Activated CD4-positive, alpha-beta T cell treated with anti-CD3 and anti-CD28 coated beads for 36 hours (primary cell): ENCODE measurements at regions not wholly inside any gene's neighbourhood (a gene's known extent, or its start where the extent isn't known, plus 50 kb on each side); places are given as distances from the start of the nearest gene placed in this dataset.
"Not testable (repeated sequence)": the region's sequence is repeated elsewhere in the genome, so short reads cannot be mapped to it uniquely, and the experiment has no call there.

Experiments used
- ATAC-seq: fragments of 200-7000 bp; cut with Tn5 transposase; one replicate; pipeline ENCODE4 v1.10.0; 2021; ENCODE audit warnings: mild to moderate bottlenecking, moderate library complexity
- CTCF ChIA-PET: fragments of 350-600 bp; sonication (Branson Sonifier 250); formaldehyde crosslinking; loops from one replicate; lab custom pipeline; 2021; ENCODE audit warnings: antibody characterized with exemption; lab: Charles Lee
- POLR2A ChIA-PET: fragments of 350-600 bp; sonication (Branson Sonifier 250); formaldehyde crosslinking; loops from one replicate; lab custom pipeline; 2021; ENCODE audit warnings: antibody characterized with exemption, inconsistent platforms; lab: Charles Lee
- DNase-seq: peaks from one replicate; pipeline ENCODE4 v3.0.0-alpha.2; 2020
- H3K27ac Mint-ChIP-seq: one replicate; pipeline ENCODE4 v1.8.0; 2021; ENCODE audit warnings: mixed read lengths
- H3K27me3 Mint-ChIP-seq: one replicate; pipeline ENCODE4 v1.8.0; 2021; ENCODE audit warnings: mixed read lengths
- H3K36me3 Mint-ChIP-seq: one replicate; pipeline ENCODE4 v1.8.0; 2021; ENCODE audit warnings: low read depth, mixed read lengths
- H3K4me1 Mint-ChIP-seq: one replicate; pipeline ENCODE4 v1.8.0; 2021; ENCODE audit warnings: mixed read lengths
- H3K4me3 Mint-ChIP-seq: one replicate; pipeline ENCODE4 v1.8.0; 2021; ENCODE audit warnings: mild to moderate bottlenecking, moderate library complexity, mixed read lengths
- H3K9me3 Mint-ChIP-seq: one replicate; pipeline ENCODE4 v1.8.0; 2021; ENCODE audit warnings: low read depth, mixed read lengths
- intact Hi-C, 2 experiments: fragments of 100-400 bp; cut with DNase I in 1 of 2; cut with micrococcal nuclease in 1 of 2; formaldehyde crosslinking; loops; one replicate each; pipeline versions ENCODE4 v1.14.2 to v1.15.1; 2022 to 2024; cut with DNase I, micrococcal nuclease

DNA sequence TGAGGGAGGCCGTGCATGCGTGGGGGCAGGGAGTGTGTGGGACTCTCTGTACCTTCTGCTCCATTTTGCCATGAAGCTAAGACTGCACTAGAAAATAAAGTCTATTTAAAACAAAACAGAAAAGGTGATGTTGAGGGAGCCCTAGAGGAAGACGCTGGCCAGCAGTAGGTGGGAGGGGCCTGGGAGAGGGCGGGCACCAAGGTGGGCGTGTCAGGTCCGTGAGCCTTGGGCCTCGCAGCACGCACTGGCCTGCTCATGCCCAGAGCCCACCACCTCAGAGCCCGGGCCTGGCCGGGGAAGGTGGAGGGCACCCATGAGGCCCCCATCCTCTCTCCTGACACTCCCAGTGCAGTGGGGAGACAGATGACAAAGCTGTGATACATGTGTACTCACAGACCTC, 5408.3 kb upstream of the TPTE start:
- H3K4me1 Mint-ChIP-seq, CTCF ChIA-PET, POLR2A ChIA-PET, H3K27ac Mint-ChIP-seq, H3K9me3 Mint-ChIP-seq, intact Hi-C loops, H3K27me3 Mint-ChIP-seq, DNase-seq, H3K4me3 Mint-ChIP-seq, H3K36me3 Mint-ChIP-seq, ATAC-seq: not testable (repeated sequence)

DNA sequence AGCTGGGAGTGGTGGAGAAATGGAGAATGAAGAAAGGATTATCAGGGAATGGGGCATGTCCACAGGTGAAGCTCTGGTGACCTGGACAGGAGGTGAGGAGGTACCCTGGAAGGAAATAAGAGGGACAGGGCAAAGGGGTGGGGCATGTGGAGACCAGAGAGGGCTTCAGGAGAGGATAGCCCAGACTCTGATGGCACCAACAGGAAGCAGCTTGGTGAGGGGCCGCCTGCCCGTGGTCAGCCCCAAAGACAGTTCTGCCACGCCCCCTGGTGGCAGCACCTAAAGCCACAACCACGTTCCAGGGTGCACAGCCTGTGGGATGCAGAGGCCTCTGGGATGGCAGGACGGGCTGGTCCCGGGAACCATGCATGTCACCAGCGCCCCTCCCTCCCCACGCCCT, 5406.9 kb upstream of the TPTE start:
- intact Hi-C loops, H3K27me3 Mint-ChIP-seq, H3K36me3 Mint-ChIP-seq, CTCF ChIA-PET, DNase-seq, H3K9me3 Mint-ChIP-seq, H3K27ac Mint-ChIP-seq, H3K4me3 Mint-ChIP-seq, H3K4me1 Mint-ChIP-seq, POLR2A ChIA-PET: not testable (repeated sequence)
- ATAC-seq = peak; percentile 28

DNA sequence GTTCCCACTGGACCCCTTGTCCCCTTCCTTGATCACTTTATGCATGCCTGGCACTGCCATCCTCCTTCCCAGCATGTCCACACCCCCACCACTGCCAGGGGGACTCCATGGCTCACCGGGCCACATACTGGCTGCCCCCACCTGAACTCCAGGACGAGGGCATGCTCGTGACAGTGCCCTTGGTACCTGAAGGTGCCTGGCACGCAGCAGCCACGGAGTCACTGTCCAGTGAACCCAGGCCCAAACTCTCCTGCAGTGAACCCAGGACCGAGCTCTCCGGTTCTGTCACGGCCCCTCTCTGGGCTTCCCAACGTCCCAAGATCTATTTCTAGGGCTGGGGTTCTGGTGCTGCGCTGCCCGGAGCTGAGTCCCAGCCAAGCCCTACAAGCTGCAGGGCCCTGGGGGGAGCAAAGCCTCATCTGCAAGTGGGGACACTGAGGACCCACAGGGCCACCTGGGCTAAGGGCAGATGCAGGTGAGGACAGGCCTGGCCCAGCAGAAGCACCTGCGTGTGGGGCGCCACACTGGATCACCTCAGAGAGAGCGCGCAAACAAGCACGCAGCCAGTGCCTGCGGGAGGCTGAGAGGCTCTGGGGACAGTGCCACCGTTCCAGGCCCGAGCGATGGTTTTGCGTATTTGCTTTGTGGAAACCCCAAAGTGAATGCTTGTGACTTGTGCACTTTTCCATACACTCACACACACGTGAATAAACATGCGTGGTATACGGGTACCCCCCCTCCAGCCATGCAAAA, 5406.3 kb upstream of the TPTE start:
- H3K4me3 Mint-ChIP-seq, intact Hi-C loops, DNase-seq, CTCF ChIA-PET, H3K9me3 Mint-ChIP-seq, H3K27ac Mint-ChIP-seq, H3K4me1 Mint-ChIP-seq, H3K36me3 Mint-ChIP-seq, H3K27me3 Mint-ChIP-seq, ATAC-seq, POLR2A ChIA-PET: not testable (repeated sequence)

DNA sequence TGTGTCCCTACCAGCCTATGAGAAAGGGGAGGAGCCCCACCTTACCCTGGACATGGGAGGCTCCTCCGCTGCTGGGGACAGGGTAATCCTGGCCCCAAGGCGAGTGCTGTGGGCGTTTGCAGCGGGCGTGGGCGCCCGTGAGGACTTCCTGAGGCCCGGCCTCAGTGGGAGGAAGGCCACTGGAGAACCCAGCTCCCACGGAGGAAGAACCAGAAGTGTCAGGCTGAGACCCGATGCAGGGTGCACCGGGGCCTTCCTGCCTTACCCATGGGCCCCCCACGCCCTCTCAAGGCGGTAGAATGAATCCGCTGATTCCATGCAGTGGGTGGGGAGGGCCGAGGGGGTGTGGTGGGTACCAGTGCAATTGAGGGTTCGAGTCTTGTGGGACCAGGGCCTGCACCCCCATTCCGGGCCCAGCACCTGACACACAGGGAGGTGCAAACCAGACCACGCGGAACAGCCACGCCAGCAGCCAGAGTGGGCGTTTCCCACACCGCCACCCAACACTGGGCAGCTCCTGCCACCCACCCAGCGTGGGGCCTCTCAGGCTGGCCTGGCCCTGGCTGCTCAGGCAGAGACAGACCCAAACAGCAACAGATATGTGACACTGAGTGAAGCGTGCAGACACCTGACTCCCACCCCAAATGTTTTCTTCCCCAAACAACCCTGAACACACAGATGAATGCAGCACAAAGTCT, 5405.6 kb upstream of the TPTE start:
- H3K27ac Mint-ChIP-seq, H3K36me3 Mint-ChIP-seq, POLR2A ChIA-PET, CTCF ChIA-PET, intact Hi-C loops, H3K9me3 Mint-ChIP-seq, H3K4me3 Mint-ChIP-seq, H3K27me3 Mint-ChIP-seq, H3K4me1 Mint-ChIP-seq: not testable (repeated sequence)
- peak; percentile 4 for DNase-seq
- ATAC-seq = peak; percentile 1

DNA sequence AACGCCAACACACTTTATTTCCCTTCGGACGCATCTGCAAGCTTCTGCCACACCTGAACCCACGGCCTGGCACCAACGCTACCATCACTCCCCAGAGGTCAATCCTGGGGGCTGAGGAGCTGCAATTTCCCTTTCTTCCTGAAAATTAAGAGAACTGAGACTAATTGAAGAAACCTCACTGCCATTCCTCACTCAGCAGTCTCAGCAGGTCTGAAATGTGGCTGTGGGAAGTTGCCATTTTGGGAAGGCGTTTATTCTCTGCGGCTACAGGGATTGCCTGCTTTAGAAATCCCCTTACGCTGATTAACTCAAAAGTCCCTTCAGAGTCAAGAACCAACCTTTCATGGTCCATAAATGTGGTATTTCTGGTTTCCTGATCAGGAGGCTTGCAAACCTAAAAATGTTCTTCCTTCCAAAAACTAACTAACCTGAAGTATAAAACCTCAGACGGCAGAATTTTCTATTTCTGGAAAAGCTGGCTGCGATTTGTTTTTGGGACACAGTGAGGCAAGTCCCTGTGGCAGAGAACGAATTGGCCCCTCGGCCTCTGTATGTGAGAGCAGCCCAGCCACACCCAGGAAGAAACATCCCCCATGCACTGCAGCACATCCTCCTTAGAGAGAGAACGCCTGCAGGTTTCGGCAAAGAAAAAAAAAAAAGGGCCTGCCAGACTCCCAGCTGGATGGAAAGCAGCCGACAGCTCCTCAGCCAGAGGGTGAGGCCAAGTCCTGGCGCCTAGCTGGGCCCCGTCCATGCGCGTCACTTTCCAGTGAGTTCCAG, 5404.8 kb upstream of the TPTE start:
- DNase-seq, intact Hi-C loops, POLR2A ChIA-PET, H3K9me3 Mint-ChIP-seq, H3K4me1 Mint-ChIP-seq, H3K27me3 Mint-ChIP-seq, H3K36me3 Mint-ChIP-seq, CTCF ChIA-PET, H3K4me3 Mint-ChIP-seq, H3K27ac Mint-ChIP-seq: not testable (repeated sequence)
- ATAC-seq = peak; percentile 49

DNA sequence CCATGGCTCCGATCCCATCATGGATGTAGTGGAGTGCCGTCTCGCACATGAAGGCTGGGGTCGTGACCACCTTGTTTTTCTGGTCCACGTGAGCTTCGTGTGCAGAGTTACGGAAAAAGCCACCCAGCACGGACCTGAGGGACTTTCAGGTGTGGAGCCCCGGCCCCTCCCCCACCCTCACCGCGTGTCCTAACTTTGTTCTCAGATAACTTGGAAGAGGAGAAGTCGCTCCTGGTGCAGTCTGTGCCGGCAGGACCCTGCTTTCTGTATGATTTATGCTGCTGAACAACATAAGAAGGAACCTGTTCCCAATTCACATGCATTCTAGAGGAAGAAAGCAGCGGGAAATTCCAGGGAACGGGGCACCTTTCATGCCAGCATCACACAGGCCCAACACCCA, 5404.2 kb upstream of the TPTE start:
- H3K4me1 Mint-ChIP-seq, CTCF ChIA-PET, H3K27me3 Mint-ChIP-seq, POLR2A ChIA-PET, H3K27ac Mint-ChIP-seq, H3K4me3 Mint-ChIP-seq, H3K9me3 Mint-ChIP-seq, DNase-seq, H3K36me3 Mint-ChIP-seq, intact Hi-C loops, ATAC-seq: not testable (repeated sequence)

DNA sequence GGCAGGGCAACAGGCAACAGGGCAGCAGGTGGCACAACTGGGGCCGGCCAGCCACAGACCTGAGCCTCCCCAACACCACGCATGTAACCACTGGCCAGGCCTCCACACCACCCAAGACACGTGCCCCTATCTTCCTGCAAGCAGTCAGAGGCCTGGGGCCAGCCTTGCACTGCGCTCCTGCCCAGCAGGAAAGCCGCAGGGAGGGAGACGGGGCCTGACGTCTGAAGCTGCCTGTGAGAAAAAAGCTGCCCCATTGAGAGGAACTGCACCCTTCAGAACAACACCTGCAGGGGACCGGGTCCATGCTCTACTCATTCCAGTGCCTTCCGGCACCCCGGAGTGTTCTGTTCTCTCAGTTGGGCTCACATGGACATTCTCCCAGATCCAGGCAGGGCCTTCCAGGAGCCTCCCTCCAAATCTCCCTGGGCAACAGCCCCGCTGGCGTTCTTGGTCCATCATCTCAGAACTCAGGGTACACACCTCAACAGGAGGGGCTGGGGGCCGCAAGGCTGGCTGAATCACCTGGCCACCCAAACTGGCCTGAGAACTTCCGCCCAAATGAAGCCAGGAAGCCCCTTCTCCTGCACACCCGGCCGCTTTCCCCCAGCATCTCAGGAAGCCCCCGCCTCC, 5403.6 kb upstream of the TPTE start:
- H3K36me3 Mint-ChIP-seq, POLR2A ChIA-PET, ATAC-seq, intact Hi-C loops, H3K9me3 Mint-ChIP-seq, H3K27me3 Mint-ChIP-seq, CTCF ChIA-PET, H3K4me1 Mint-ChIP-seq, H3K4me3 Mint-ChIP-seq, H3K27ac Mint-ChIP-seq: not testable (repeated sequence)
- DNase-seq = peak; percentile 8

DNA sequence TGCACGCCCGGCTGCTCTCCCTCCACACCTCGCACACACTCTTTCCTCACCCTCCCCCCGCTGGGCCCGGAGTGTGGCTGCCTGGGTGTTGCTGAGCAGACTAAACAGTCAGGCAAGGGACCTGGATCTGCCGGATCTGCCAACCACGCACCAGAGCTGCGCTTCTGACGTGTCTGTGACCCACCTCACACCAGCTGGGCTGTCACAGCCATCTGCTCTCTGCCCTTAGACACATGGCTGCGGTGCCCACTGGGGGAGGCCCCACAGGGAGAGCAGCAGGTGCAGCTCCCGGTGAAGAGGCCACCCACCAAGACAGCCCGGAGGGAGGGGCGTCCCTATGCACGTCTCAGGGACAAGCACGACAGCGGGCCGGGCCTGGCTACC, 5403.1 kb upstream of the TPTE start:
- H3K36me3 Mint-ChIP-seq, H3K27ac Mint-ChIP-seq, H3K27me3 Mint-ChIP-seq, H3K4me1 Mint-ChIP-seq, POLR2A ChIA-PET, H3K4me3 Mint-ChIP-seq, H3K9me3 Mint-ChIP-seq, intact Hi-C loops, CTCF ChIA-PET: not testable (repeated sequence)
- DNase-seq (peak; percentile 54), ATAC-seq (peak; percentile 59)

DNA sequence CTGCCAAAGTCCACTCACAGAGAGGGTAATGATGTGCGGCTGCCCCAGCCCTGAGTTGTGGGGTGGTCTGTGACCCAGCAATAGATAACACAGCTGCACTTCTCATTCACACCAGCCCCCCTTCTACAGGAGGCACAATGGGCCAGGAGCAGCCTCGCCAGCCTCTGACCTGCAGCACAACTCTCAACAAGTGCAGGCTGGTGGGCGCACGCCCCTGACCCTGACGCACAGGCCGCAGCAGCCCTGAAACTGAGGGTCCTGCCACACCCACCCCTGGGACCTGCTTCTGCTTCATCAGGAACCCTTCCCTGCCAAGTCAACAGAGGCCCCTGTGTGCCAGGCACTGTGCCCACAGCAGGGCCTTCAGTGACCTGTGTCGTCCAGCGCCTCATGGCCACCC, 5402.2 kb upstream of the TPTE start:
- H3K4me1 Mint-ChIP-seq, H3K27me3 Mint-ChIP-seq, H3K36me3 Mint-ChIP-seq, ATAC-seq, DNase-seq, H3K4me3 Mint-ChIP-seq, CTCF ChIA-PET, POLR2A ChIA-PET, H3K9me3 Mint-ChIP-seq, intact Hi-C loops, H3K27ac Mint-ChIP-seq: not testable (repeated sequence)

DNA sequence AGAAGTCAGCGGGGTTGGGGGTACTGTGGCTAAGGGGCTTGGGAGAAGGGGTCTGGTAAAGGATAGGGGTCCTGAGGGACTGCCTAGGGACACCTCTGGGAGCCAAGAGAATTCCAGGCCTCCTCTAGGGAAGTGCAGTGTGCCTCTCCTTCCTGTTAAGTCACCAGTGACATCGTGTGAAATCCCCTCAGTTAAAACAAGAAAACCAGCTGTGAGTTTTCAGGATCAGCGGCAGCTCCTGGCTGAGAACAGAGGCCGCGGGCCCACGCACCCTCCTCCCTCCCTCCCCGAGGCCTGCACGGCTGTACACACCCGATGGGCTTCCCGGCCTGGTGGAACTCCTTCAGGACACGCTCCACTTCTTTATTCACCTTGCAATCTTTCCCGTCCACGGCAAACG, 5400.0 kb upstream of the TPTE start:
- POLR2A ChIA-PET, intact Hi-C loops, H3K9me3 Mint-ChIP-seq, ATAC-seq, H3K4me3 Mint-ChIP-seq, CTCF ChIA-PET, H3K4me1 Mint-ChIP-seq, H3K36me3 Mint-ChIP-seq, H3K27ac Mint-ChIP-seq, H3K27me3 Mint-ChIP-seq: not testable (repeated sequence)
- DNase-seq = peak; percentile 5

DNA sequence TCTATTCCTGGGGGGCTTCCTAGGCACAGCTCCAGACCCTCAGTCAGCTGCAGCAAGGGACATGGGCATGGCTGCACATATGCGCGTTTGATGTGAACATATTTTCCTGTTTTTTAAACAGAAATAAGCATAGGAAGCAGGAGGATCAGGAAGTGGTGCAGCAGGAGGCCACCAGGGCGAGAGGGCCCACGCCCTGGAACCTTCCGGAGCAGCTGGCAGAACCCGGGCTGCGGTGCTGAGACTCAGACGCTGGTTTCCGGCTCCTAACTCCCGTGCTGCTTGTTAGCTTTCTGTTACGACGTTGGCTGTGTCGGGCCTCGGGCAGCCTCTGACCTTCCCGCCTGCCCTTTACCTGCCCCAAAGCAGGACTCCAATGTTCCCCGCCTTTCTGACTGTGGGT, 5399.5 kb upstream of the TPTE start:
- intact Hi-C loops, H3K4me3 Mint-ChIP-seq, H3K27ac Mint-ChIP-seq, H3K27me3 Mint-ChIP-seq, POLR2A ChIA-PET, H3K36me3 Mint-ChIP-seq, CTCF ChIA-PET, H3K9me3 Mint-ChIP-seq, DNase-seq, H3K4me1 Mint-ChIP-seq: not testable (repeated sequence)
- peak; percentile 17 for ATAC-seq
